ENCODE measurements at regions not wholly inside any gene's neighbourhood (a gene's known extent, or its start where the extent isn't known, plus 50 kb on each side); places are given as distances from the start of the nearest gene placed in this dataset.

DNA sequence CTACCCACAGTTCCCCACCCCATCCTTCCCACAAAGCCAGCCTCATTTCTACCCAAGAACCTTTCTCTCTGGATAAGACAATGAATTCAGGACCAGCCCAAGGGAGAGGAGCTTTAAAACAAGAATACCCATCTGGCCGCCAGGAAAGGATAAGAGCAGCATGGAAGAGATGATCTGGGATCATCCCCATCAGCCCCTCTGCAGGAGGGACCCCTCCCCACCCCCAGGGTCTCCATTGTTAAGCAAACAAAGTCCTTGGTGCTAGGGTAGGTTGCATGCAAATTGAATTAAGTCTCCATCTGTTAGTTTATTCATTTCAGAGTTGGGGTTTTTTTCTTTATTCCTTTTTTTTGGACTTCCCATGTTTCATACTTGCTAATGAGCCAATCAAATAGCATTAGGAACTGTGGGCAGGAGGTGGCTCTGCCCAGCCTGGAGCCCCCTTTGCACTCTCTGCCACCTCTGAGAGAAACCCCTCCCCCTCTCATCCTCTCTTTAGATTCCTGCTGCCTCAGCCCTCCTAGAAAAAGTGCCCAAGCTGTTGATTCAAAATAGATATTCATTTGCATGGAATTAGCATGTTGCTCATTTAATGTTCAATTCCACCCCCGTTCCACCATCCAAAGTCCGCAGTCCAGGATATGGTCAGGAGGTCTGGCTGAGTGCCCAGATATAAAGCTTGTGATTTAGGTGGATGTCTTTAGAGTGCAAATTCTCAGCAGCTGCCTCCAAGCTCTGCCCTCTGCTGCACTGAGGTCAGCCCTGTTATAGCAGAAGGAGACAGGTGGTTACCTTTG is 138.5 kb upstream of the NCAM1 start:
- TF ChIP-seq, protein P1, sequence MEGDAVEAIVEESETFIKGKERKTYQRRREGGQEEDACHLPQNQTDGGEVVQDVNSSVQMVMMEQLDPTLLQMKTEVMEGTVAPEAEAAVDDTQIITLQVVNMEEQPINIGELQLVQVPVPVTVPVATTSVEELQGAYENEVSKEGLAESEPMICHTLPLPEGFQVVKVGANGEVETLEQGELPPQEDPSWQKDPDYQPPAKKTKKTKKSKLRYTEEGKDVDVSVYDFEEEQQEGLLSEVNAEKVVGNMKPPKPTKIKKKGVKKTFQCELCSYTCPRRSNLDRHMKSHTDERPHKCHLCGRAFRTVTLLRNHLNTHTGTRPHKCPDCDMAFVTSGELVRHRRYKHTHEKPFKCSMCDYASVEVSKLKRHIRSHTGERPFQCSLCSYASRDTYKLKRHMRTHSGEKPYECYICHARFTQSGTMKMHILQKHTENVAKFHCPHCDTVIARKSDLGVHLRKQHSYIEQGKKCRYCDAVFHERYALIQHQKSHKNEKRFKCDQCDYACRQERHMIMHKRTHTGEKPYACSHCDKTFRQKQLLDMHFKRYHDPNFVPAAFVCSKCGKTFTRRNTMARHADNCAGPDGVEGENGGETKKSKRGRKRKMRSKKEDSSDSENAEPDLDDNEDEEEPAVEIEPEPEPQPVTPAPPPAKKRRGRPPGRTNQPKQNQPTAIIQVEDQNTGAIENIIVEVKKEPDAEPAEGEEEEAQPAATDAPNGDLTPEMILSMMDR (IDR thresholded peaks at IDR 0.05; ENCODE audit: low read depth, low read length) = no peak
- no peak for TF ChIP-seq EZH2phosphoT487 (IDR thresholded peaks at IDR 0.05; ENCODE audit: low read depth)

All from OCI-LY3 (cell line).